ENCODE measurements at regions not wholly inside any gene's neighbourhood (a gene's known extent, or its start where the extent isn't known, plus 50 kb on each side); places are given as distances from the start of the nearest gene placed in this dataset.

GRCh38 chr9:86708918-86709835 lies 238.1 kb downstream of the GAS1 start:
- TF ChIP-seq CTCF (IDR thresholded peaks at IDR 0.05; ENCODE audit: control extremely low read depth, extremely low read depth, low read depth, missing control alignments): no peak
- no peak for DNase-seq (ENCODE audit: extremely low spot score)
- ChIA-PET POLR2A (no interaction called here), CTCF (no interaction called here)

GRCh38 chr9:86707932-86708510 lies 239.3 kb downstream of the GAS1 start:
- no peak for DNase-seq (ENCODE audit: extremely low spot score)
- CTCF ChIA-PET: no interaction called here
- POLR2A ChIA-PET: no interaction called here
- TF ChIP-seq CTCF (IDR thresholded peaks at IDR 0.05; ENCODE audit: control extremely low read depth, extremely low read depth, low read depth, missing control alignments): no peak

GRCh38 chr9:86706391-86706790 lies 240.9 kb downstream of the GAS1 start:
- CTCF ChIA-PET: no interaction called here
- TF ChIP-seq CTCF (IDR thresholded peaks at IDR 0.05; ENCODE audit: control extremely low read depth, extremely low read depth, low read depth, missing control alignments): no peak
- POLR2A ChIA-PET: no interaction called here
- no peak for DNase-seq (ENCODE audit: extremely low spot score)

- no peak for DNase-seq (ENCODE audit: extremely low spot score)
- ChIA-PET POLR2A (no interaction called here), CTCF (no interaction called here)
- no peak for TF ChIP-seq CTCF (IDR thresholded peaks at IDR 0.05; ENCODE audit: control extremely low read depth, extremely low read depth, low read depth, missing control alignments)
Observed at GRCh38 chr9:86705490-86705889, 241.8 kb downstream of the GAS1 start.

GRCh38 chr9:86703346-86703745 lies 244.0 kb downstream of the GAS1 start:
- CTCF ChIA-PET: interaction anchor here (1.0 kb wide), 1 partner anchor 17 kb away, joined by 3 read pairs; no protein-coding TSS in a partner anchor
- POLR2A ChIA-PET: no interaction called here
- no peak for DNase-seq (ENCODE audit: extremely low spot score)
- no peak for TF ChIP-seq CTCF (IDR thresholded peaks at IDR 0.05; ENCODE audit: control extremely low read depth, extremely low read depth, low read depth, missing control alignments)

GRCh38 chr9:86700629-86701028 lies 246.7 kb downstream of the GAS1 start:
- CTCF ChIA-PET: no interaction called here

More at GRCh38 chr9:86700629-86701028, 246.7 kb downstream of the GAS1 start:
- POLR2A ChIA-PET: no interaction called here
- TF ChIP-seq CTCF (IDR thresholded peaks at IDR 0.05; ENCODE audit: control extremely low read depth, extremely low read depth, low read depth, missing control alignments): no peak
- DNase-seq (ENCODE audit: extremely low spot score): no peak

All from GM10248 (cell line).